NT2/D1 (cell line): ENCODE measurements at regions not wholly inside any gene's neighbourhood (a gene's known extent, or its start where the extent isn't known, plus 50 kb on each side); places are given as distances from the start of the nearest gene placed in this dataset.

Experiments used
- SUZ12 ChIP-seq: IDR thresholded peaks from 2 replicates; pipeline ENCODE4 v1.6.1; 2011; ENCODE audit not compliant: insufficient read length, insufficient read depth; ENCODE audit errors: extremely low read depth
- YY1 ChIP-seq: IDR thresholded peaks from 2 replicates; pipeline ENCODE4 v1.6.1; 2011; ENCODE audit not compliant: insufficient read length, insufficient read depth
- ZNF274 ChIP-seq: IDR thresholded peaks from 2 replicates; pipeline ENCODE4 v1.6.1; 2011; ENCODE audit warnings: mild to moderate bottlenecking, low read depth, low read length

DNA sequence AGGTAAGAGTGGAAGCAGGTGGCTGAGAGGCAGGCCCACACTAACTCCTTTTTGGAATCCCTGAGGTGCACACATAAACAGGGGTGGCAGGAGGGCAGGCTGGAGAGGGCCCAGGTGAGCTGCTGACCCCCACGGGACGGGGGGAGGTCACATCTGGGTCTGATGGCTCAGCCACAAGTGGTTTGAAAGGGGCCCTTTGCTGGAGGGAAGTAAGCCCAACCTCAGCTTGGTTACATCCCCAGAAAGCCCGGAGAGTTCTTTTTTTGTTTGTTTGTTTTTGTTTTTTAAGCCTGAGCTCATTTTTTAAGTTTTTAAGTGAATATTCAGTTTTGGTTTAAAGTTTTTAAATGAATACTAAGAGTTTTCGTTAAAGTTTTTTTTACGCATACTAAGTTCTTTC, 72.8 kb upstream of the CUX1 start:
- TF ChIP-seq SUZ12 (no peak), YY1 (no peak), ZNF274 (no peak)
